ENCODE measurements at regions not wholly inside any gene's neighbourhood (a gene's known extent, or its start where the extent isn't known, plus 50 kb on each side); places are given as distances from the start of the nearest gene placed in this dataset.
"Not testable (repeated sequence)": the region's sequence is repeated elsewhere in the genome, so short reads cannot be mapped to it uniquely, and the experiment has no call there.

GRCh38 chr12:75702477-75703093 lies 191.2 kb upstream of the KRR1 start:
- Histone ChIP-seq H3K4me3 (ENCODE audit: low read depth, low read length) (no peak overlapping the region), H3K27me3 (ENCODE audit: control insufficient read depth, insufficient read depth, low read length) (no peaks in the 10 kb centered on the region), H3K36me3 (ENCODE audit: control insufficient read depth, insufficient read depth, low read length) (no peaks in the 10 kb centered on the region), H3K4me1 (ENCODE audit: control insufficient read depth, insufficient read depth, low read length) (peaks cover 34% of the 10 kb centered on the region), H3K9me3 (ENCODE audit: control insufficient read depth, insufficient read depth, low read depth, low read length) (no peaks in the 10 kb centered on the region), H3K27ac (ENCODE audit: low read depth, low read length) (no peak overlapping the region), H3K9ac (ENCODE audit: low read length) (no peak overlapping the region)

GRCh38 chr12:75701859-75702258 lies 190.4 kb upstream of the KRR1 start:
- Histone ChIP-seq H3K27ac (ENCODE audit: low read depth, low read length) (no peak overlapping the region), H3K4me1 (ENCODE audit: control insufficient read depth, insufficient read depth, low read length) (peaks cover 32% of the 10 kb centered on the region), H3K9ac (ENCODE audit: low read length) (no peak overlapping the region), H3K4me3 (ENCODE audit: low read depth, low read length) (no peak overlapping the region), H3K27me3 (ENCODE audit: control insufficient read depth, insufficient read depth, low read length) (no peaks in the 10 kb centered on the region), H3K36me3 (ENCODE audit: control insufficient read depth, insufficient read depth, low read length) (no peaks in the 10 kb centered on the region), H3K9me3 (ENCODE audit: control insufficient read depth, insufficient read depth, low read depth, low read length) (no peaks in the 10 kb centered on the region)

DNA sequence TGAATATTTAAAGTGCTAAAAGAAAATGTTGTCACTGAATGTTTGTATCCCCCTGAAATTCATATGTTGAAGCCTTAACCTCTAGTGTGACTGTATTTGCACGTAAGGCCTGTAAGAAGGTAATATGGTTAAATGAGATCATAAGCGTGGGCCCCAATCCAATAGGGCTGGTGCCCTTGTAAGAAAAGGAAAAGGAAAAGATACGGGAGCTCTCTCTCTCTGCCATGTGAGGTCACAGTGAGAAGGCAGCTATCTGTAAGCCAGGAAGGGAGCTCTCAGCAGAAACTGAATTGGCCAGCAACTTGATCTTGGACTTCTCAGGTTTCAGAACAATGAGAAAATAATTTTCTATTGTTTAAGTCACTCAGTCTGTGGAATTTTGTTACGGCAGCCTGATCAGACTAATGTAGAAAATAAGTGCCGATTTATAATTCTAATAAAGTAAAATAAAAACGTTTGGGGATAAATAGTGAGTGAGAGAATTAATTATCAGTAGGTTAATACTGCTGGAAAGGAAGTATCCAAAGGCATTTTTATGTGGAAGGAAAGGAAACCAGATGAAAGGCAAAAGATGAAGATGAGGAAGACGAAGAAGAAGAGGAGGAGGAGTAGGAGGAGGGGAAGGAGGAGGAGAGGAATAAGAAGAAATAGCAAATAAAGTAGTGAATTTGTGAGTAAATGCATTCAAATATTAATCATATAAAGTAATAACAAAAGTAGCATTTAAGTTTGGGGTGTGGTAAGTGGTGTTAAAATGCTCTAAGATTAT lies 188.5 kb upstream of the KRR1 start:
- no peak overlapping the region for H3K27ac ChIP-seq (ENCODE audit: low read depth, low read length)
- H3K4me3 ChIP-seq (ENCODE audit: low read depth, low read length) = no peak overlapping the region

DNA sequence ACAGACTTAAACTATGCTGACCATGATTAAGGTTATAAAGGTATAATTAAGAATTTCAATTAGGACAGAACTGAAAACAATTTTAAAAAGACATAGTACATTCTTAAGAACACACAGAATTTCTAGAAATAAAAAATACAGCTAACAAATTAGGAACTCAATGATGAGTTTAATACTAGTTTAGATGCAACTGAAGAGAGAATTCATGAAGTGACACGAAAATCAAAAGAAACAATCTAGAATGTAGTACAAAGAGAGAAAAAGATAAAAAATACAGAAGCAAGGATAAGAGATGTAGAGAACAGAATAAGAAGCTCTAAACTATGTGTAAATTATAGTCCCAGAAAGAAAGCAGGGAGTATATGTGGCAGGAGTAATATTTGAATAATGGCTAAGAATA lies 187.8 kb upstream of the KRR1 start:
- H3K9me3 ChIP-seq (ENCODE audit: control insufficient read depth, insufficient read depth, low read depth, low read length) = no peaks in the 10 kb centered on the region
- H3K27me3 ChIP-seq (ENCODE audit: control insufficient read depth, insufficient read depth, low read length) = no peaks in the 10 kb centered on the region
- no peak overlapping the region for H3K4me3 ChIP-seq (ENCODE audit: low read depth, low read length)
- no peaks in the 10 kb centered on the region for H3K36me3 ChIP-seq (ENCODE audit: control insufficient read depth, insufficient read depth, low read length)
- H3K27ac ChIP-seq (ENCODE audit: low read depth, low read length) = no peak overlapping the region
- peaks cover 15% of the 10 kb centered on the region for H3K4me1 ChIP-seq (ENCODE audit: control insufficient read depth, insufficient read depth, low read length)
- no peak overlapping the region for H3K9ac ChIP-seq (ENCODE audit: low read length)

More for the DNA sequence above, 188.5 kb upstream of the KRR1 start:
- H3K4me1 ChIP-seq (ENCODE audit: control insufficient read depth, insufficient read depth, low read length) = peaks cover 21% of the 10 kb centered on the region
- no peaks in the 10 kb centered on the region for H3K36me3 ChIP-seq (ENCODE audit: control insufficient read depth, insufficient read depth, low read length)
- no peak overlapping the region for H3K9ac ChIP-seq (ENCODE audit: low read length)
- no peaks in the 10 kb centered on the region for H3K9me3 ChIP-seq (ENCODE audit: control insufficient read depth, insufficient read depth, low read depth, low read length)
- no peaks in the 10 kb centered on the region for H3K27me3 ChIP-seq (ENCODE audit: control insufficient read depth, insufficient read depth, low read length)

- H3K4me3 ChIP-seq (ENCODE audit: low read depth, low read length) = no peak overlapping the region
- H3K27me3 ChIP-seq (ENCODE audit: control insufficient read depth, insufficient read depth, low read length) = no peaks in the 10 kb centered on the region
- no peak overlapping the region for H3K9ac ChIP-seq (ENCODE audit: low read length)
- H3K36me3 ChIP-seq (ENCODE audit: control insufficient read depth, insufficient read depth, low read length) = no peaks in the 10 kb centered on the region
- H3K27ac ChIP-seq (ENCODE audit: low read depth, low read length) = no peak overlapping the region
- no peaks in the 10 kb centered on the region for H3K9me3 ChIP-seq (ENCODE audit: control insufficient read depth, insufficient read depth, low read depth, low read length)
- peaks cover 6% of the 10 kb centered on the region for H3K4me1 ChIP-seq (ENCODE audit: control insufficient read depth, insufficient read depth, low read length)
These were observed 186.6 kb upstream of the KRR1 start for GRCh38 chr12:75698052-75698451.

DNA sequence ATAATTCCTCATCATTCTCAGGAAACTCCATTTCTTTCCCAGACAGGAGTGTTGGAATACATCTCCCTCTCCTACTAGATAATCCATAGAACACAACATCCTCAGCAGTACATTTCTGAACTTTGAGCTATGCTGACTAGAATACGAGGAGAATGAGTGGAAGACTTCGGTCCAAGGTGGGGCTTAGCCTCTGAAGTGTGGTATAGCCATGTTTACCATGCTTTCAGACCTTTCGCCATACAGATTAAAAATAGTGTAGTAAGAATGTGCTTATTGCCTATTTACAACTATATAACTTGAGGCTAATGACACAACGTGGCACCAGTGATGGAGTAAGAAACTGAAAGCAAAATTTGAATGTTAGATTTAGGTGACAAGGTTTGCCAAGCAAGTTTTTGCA lies 184.5 kb upstream of the KRR1 start:
- Histone ChIP-seq H3K27ac (ENCODE audit: low read depth, low read length) (no peak overlapping the region), H3K9me3 (ENCODE audit: control insufficient read depth, insufficient read depth, low read depth, low read length) (no peaks in the 10 kb centered on the region), H3K36me3 (ENCODE audit: control insufficient read depth, insufficient read depth, low read length) (no peaks in the 10 kb centered on the region), H3K4me3 (ENCODE audit: low read depth, low read length) (no peak overlapping the region), H3K9ac (ENCODE audit: low read length) (no peak overlapping the region), H3K4me1 (ENCODE audit: control insufficient read depth, insufficient read depth, low read length) (peaks cover 6% of the 10 kb centered on the region), H3K27me3 (ENCODE audit: control insufficient read depth, insufficient read depth, low read length) (no peaks in the 10 kb centered on the region)

GRCh38 chr12:75694534-75695268 lies 183.3 kb upstream of the KRR1 start:
- Histone ChIP-seq H3K27me3 (ENCODE audit: control insufficient read depth, insufficient read depth, low read length) (no peaks in the 10 kb centered on the region), H3K4me3 (ENCODE audit: low read depth, low read length) (no peak overlapping the region), H3K9ac (ENCODE audit: low read length) (no peak overlapping the region), H3K27ac (ENCODE audit: low read depth, low read length) (no peak overlapping the region), H3K9me3 (ENCODE audit: control insufficient read depth, insufficient read depth, low read depth, low read length) (no peaks in the 10 kb centered on the region), H3K36me3 (ENCODE audit: control insufficient read depth, insufficient read depth, low read length) (no peaks in the 10 kb centered on the region), H3K4me1 (ENCODE audit: control insufficient read depth, insufficient read depth, low read length) (peaks cover 3% of the 10 kb centered on the region)

GRCh38 chr12:75692876-75693275 lies 181.5 kb upstream of the KRR1 start:
- H3K27me3 ChIP-seq (ENCODE audit: control insufficient read depth, insufficient read depth, low read length) = no peaks in the 10 kb centered on the region
- no peak overlapping the region for H3K9ac ChIP-seq (ENCODE audit: low read length)
- no peaks in the 10 kb centered on the region for H3K36me3 ChIP-seq (ENCODE audit: control insufficient read depth, insufficient read depth, low read length)
- no peak overlapping the region for H3K27ac ChIP-seq (ENCODE audit: low read depth, low read length)
- no peaks in the 10 kb centered on the region for H3K9me3 ChIP-seq (ENCODE audit: control insufficient read depth, insufficient read depth, low read depth, low read length)
- no peaks in the 10 kb centered on the region for H3K4me1 ChIP-seq (ENCODE audit: control insufficient read depth, insufficient read depth, low read length)
- no peak overlapping the region for H3K4me3 ChIP-seq (ENCODE audit: low read depth, low read length)

DNA sequence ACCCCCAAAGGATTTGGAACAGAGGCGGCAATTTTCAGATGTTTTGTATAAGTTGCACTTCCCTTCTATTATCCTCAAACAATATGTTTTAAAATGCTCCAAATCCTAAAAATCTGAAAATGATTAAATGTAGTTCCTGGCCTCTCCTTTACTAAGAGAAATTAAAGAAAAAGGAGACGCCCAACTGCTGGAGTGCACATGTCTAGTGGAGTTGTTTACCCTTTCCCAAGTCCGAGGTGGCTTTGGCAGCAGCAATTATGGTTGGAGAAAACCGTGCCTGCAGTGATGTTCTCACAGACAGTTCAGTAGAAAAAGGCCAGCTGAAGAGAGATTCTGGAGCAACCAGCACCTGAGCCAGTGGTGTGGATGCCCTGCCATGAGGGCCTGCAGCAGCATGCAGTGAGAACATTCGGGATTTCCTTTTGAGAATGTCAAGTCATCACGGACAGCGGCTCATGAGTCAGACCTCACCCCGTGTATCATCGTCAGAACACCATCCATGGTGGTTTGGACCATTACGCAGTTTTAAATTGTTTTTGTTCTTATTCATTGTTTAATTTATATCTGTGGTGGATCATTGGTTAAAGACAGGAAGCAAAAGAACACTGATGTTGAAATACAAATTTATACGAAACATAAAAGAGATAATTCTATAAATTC lies 179.0 kb upstream of the KRR1 start:
- no peaks in the 10 kb centered on the region for H3K4me1 ChIP-seq (ENCODE audit: control insufficient read depth, insufficient read depth, low read length)
- H3K27ac ChIP-seq (ENCODE audit: low read depth, low read length) = no peak overlapping the region
- no peaks in the 10 kb centered on the region for H3K9me3 ChIP-seq (ENCODE audit: control insufficient read depth, insufficient read depth, low read depth, low read length)
- no peak overlapping the region for H3K9ac ChIP-seq (ENCODE audit: low read length)
- no peaks in the 10 kb centered on the region for H3K36me3 ChIP-seq (ENCODE audit: control insufficient read depth, insufficient read depth, low read length)
- no peak overlapping the region for H3K4me3 ChIP-seq (ENCODE audit: low read depth, low read length)
- no peaks in the 10 kb centered on the region for H3K27me3 ChIP-seq (ENCODE audit: control insufficient read depth, insufficient read depth, low read length)

DNA sequence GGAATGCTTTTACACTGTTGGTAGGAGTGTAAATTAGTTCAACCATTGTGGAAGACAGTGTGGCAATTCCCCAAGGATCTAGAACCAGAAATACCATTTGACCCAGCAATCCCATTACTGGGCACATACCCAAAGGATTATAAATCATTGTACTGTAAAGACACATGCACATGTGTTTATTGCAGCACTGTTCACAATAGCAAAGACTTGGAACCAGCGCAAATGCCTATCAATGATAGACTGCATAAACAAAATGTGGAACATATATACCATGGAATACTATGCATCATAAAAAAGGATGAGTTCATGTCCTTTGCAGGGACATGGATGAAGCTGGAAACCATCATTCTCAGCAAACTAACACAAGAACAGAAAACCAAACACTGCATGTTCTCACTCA lies 174.8 kb upstream of the KRR1 start:
- H3K27ac ChIP-seq (ENCODE audit: low read depth, low read length) = not testable (repeated sequence)

More for the DNA sequence above, 174.8 kb upstream of the KRR1 start:
- not testable (repeated sequence) for H3K4me3 ChIP-seq (ENCODE audit: low read depth, low read length); H3K4me1 ChIP-seq (ENCODE audit: control insufficient read depth, insufficient read depth, low read length); H3K9ac ChIP-seq (ENCODE audit: low read length); H3K36me3 ChIP-seq (ENCODE audit: control insufficient read depth, insufficient read depth, low read length); H3K27me3 ChIP-seq (ENCODE audit: control insufficient read depth, insufficient read depth, low read length); H3K9me3 ChIP-seq (ENCODE audit: control insufficient read depth, insufficient read depth, low read depth, low read length)
